Fibroblast of pulmonary artery (primary cell): ENCODE measurements at regions not wholly inside any gene's neighbourhood (a gene's known extent, or its start where the extent isn't known, plus 50 kb on each side); places are given as distances from the start of the nearest gene placed in this dataset.

Source experiments
- DNase-seq: peaks from one replicate; pipeline ENCODE4 v3.0.0-alpha.2; 2010; ENCODE audit warnings: low read depth
- H3K4me3 ChIP-seq: replicated peaks from 2 replicates; pipeline ENCODE4 v1.5.1; 2011; ENCODE audit warnings: low read depth, mild to moderate bottlenecking, control low read depth, low read length, moderate library complexity
- CTCF ChIP-seq: IDR thresholded peaks from 2 replicates; pipeline ENCODE4 v1.5.1; 2011; ENCODE audit warnings: mild to moderate bottlenecking, control low read depth, low read length, inconsistent platforms; ENCODE audit errors: missing control alignments

DNA sequence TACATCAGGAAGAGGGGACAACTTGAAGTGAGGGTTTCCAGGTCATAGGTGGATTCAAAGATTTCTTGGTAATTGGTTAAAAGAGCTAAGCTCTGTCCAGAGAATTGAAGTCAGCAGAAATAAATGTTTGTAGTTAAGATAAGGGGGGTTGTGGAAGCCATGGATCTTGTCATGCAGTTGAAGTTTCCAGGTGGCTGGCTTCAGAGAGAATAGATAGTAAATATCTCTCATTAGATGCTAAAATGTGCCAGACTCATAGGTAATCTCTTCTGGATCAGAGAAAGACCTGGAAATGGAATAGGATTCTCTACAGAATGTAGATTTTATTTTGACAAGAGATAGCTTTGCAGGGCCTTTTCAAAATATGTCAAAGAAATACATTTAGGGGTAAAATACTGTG is 491.7 kb downstream of the PRR16 start:
- no peak overlapping the region for H3K4me3 ChIP-seq
- no peak for TF ChIP-seq CTCF
- no peak for DNase-seq

- no peak overlapping the region for H3K4me3 ChIP-seq
- TF ChIP-seq CTCF: no peak
- DNase-seq: no peak
These were observed 494.9 kb downstream of the PRR16 start for GRCh38 chr5:120958877-120959485.

DNA sequence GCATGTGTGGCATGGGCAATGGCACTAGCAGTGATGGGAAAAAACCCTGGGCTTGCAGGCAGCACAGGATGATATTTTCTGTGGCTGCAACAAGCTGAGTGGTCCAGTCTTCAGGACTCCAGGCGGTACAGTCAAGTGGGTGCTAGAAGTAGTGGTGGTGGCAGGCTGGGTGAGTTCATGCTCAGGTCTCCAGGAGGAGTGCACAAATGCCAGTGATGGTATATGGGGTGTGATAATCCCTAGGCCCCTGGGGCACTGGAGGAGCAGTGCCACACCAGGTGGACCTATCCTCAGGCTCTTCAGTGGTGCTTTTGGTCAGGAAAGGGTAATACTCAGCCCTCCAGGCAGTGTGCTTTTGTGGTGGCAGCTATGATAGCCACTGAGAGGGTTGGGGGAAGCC is 496.4 kb downstream of the PRR16 start:
- no peak overlapping the region for H3K4me3 ChIP-seq
- no peak for DNase-seq
- no peak for TF ChIP-seq CTCF

DNA sequence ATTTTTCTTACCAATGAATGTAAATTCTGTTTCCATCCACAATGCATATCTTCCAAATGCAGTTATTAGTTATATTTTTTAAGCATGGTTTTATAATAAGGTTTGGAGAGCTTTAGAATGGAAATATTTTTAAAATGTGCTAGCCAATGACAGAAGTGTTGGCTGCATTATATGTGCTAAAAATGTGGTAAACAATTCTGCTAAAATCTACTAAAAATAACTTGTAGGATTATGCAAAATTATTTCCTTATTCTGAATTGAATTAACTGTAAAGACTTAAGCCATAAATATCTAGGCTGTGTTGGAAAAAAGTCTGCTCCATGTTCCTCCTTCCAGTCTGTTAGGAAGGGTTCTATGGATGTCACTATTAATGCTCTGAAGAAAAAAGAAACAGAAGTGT is 503.3 kb downstream of the PRR16 start:
- no peak for TF ChIP-seq CTCF
- no peak for DNase-seq
- H3K4me3 ChIP-seq: no peak overlapping the region

DNA sequence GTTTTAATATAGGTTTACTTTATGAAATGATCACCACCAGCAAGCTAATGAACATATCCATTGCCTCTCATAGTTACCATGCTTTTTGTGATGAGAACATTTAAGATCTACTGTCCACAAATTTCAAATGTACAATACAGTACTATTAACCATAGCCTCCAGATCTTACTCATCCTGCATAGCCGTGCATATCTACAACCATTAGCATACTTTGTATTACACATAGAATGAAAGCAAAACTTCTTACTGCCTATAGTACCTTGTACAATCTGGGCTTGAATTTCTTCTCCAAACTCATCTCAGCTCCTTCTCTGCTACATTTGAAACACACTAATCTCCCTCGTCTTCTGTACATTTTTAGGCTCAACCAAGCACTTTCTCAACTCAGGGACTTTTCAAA is 510.6 kb downstream of the PRR16 start:
- TF ChIP-seq CTCF: no peak
- DNase-seq: no peak
- H3K4me3 ChIP-seq: no peak overlapping the region

- no peak overlapping the region for H3K4me3 ChIP-seq
- no peak for DNase-seq
- TF ChIP-seq CTCF: no peak
These were observed 518.3 kb downstream of the PRR16 start for GRCh38 chr5:120982351-120982750.

DNA sequence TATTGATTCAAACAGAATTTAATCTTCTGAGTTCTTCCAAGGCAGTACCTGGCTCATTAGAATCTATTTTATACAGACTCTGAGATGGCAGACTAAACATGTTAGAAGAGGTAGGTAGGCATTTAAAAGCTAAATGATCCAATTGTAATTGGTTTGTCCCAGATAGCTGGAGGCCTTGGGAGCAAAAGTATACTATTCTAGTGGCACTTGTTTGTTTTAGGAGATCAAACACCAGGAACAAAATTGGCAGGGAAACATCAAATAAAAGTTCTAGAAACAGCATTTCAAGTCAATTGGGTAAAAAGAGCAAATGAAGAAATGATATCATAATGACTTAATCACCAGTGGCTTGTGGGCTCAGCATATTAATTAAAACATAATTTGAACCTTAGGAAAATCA is 521.4 kb downstream of the PRR16 start:
- no peak for TF ChIP-seq CTCF
- DNase-seq: no peak
- no peak overlapping the region for H3K4me3 ChIP-seq
